GM23338 (cell line): ENCODE measurements at regions not wholly inside any gene's neighbourhood (a gene's known extent, or its start where the extent isn't known, plus 50 kb on each side); places are given as distances from the start of the nearest gene placed in this dataset.

Source experiments
- ATAC-seq: fragments of 200-7000 bp; cut with Tn5 transposase; 3 replicates; pipeline ENCODE4 v1.9.1; 2020
- DNase-seq: peaks from one replicate; pipeline ENCODE4 v3.0.0-alpha.2; 2015; ENCODE audit warnings: low spot score
- H2AFZ ChIP-seq: fragments of 200-600 bp; sonication (generic); 2 replicates; pipeline ENCODE4 v1.8.0; 2016; ENCODE audit warnings: antibody characterized with exemption, mild to moderate bottlenecking, moderate library complexity
- H3F3A ChIP-seq: fragments of 200-600 bp; sonication (generic); replicated peaks from 2 replicates; pipeline ENCODE4 v1.8.0; 2017; ENCODE audit warnings: antibody characterized with exemption, mixed run types, low read depth
- H3K27ac ChIP-seq: fragments of 200-600 bp; sonication (generic); 2 replicates; pipeline ENCODE4 v1.6.1; 2016; ENCODE audit warnings: low read depth
- H3K27me3 ChIP-seq: fragments of 200-600 bp; sonication (generic); 2 replicates; pipeline ENCODE4 v1.8.0; 2016; ENCODE audit warnings: mild to moderate bottlenecking, mixed run types, moderate library complexity; ENCODE audit not compliant: insufficient read depth
- H3K36me3 ChIP-seq: fragments of 200-600 bp; sonication (generic); 2 replicates; pipeline ENCODE4 v1.8.0; 2016; ENCODE audit warnings: mild to moderate bottlenecking; ENCODE audit not compliant: insufficient read depth
- H3K4me1 ChIP-seq: fragments of 200-600 bp; sonication (generic); 2 replicates; pipeline ENCODE4 v1.8.0; 2016; ENCODE audit warnings: mild to moderate bottlenecking, moderate library complexity; ENCODE audit not compliant: insufficient read depth
- H3K4me2 ChIP-seq: fragments of 200-600 bp; sonication (generic); 2 replicates; pipeline ENCODE4 v1.7.1; 2017; ENCODE audit warnings: mixed run types
- H3K4me3 ChIP-seq: fragments of 200-600 bp; sonication (generic); 2 replicates; pipeline ENCODE4 v1.6.1; 2016; ENCODE audit warnings: mixed run types
- H3K79me2 ChIP-seq: fragments of 200-600 bp; sonication (generic); replicated peaks from 2 replicates; pipeline ENCODE4 v1.8.0; 2017; ENCODE audit warnings: mild to moderate bottlenecking; ENCODE audit not compliant: insufficient read depth
- H3K9me2 ChIP-seq: fragments of 200-600 bp; sonication (generic); 2 replicates; pipeline ENCODE4 v1.8.0; 2017; ENCODE audit not compliant: insufficient read depth
- H4K20me1 ChIP-seq: fragments of 200-600 bp; sonication (generic); replicated peaks from 2 replicates; pipeline ENCODE4 v1.8.0; 2017; ENCODE audit warnings: mild to moderate bottlenecking; ENCODE audit not compliant: insufficient read depth
- H3K27ac Mint-ChIP-seq: 2 replicates; pipeline ENCODE4 v1.8.0; 2020; ENCODE audit warnings: inconsistent platforms, mild to moderate bottlenecking, moderate library complexity, mixed read lengths
- H3K27me3 Mint-ChIP-seq: 3 replicates; pipeline ENCODE4 v1.8.0; 2022; ENCODE audit warnings: low read depth, mild to moderate bottlenecking, moderate library complexity, mixed read lengths, inconsistent platforms; ENCODE audit not compliant: insufficient read depth, poor library complexity
- H3K36me3 Mint-ChIP-seq: 3 replicates; pipeline ENCODE4 v1.8.0; 2021; ENCODE audit warnings: low read depth, mild to moderate bottlenecking, inconsistent platforms, moderate library complexity, mixed read lengths
- H3K4me1 Mint-ChIP-seq: 3 replicates; pipeline ENCODE4 v1.8.0; 2020; ENCODE audit warnings: mild to moderate bottlenecking, inconsistent platforms, mixed read lengths
- H3K4me3 Mint-ChIP-seq: 3 replicates; pipeline ENCODE4 v1.8.0; 2021; ENCODE audit warnings: moderate library complexity, mild to moderate bottlenecking, inconsistent platforms, mixed read lengths
- H3K9me3 Mint-ChIP-seq: 3 replicates; pipeline ENCODE4 v1.8.0; 2020; ENCODE audit warnings: moderate library complexity, mild to moderate bottlenecking, inconsistent platforms, mixed read lengths
- CREB1 ChIP-seq: fragments of 250-450 bp; sonication (Bioruptor Pico); IDR thresholded peaks from 2 replicates; pipeline ENCODE4 v1.5.0; 2020; ENCODE audit warnings: low read depth, mild to moderate bottlenecking, moderate library complexity
- CTCF ChIP-seq, 2 experiments: fragments of 200-600 bp in 1 of 2; sonication (generic) in 1 of 2; conservative IDR thresholded peaks; 2 replicates each; pipeline versions ENCODE4 v1.5.1 to v1.6.1; 2016 to 2017; ENCODE audit warnings: antibody characterized with exemption in 2 of 2, low read depth in 2 of 2, mild to moderate bottlenecking in 2 of 2, moderate library complexity in 1 of 2
- ETS1 ChIP-seq: IDR thresholded peaks from 2 replicates; pipeline ENCODE4 v1.6.1; 2016; ENCODE audit warnings: antibody characterized with exemption
- EZH2 ChIP-seq: fragments of 200-600 bp; sonication (generic); IDR thresholded peaks from one replicate; pipeline ENCODE4 v1.8.0; 2017; ENCODE audit warnings: antibody characterized with exemption, mild to moderate bottlenecking, low read depth; ENCODE audit not compliant: unreplicated experiment
- EZH2phosphoT487 ChIP-seq: fragments of 200-600 bp; sonication (generic); IDR thresholded peaks from one replicate; pipeline ENCODE4 v1.8.1; 2018; ENCODE audit warnings: antibody characterized with exemption; ENCODE audit not compliant: unreplicated experiment
- JUNB ChIP-seq: IDR thresholded peaks from one replicate; pipeline ENCODE4 v1.6.1; 2016; ENCODE audit warnings: antibody characterized with exemption; ENCODE audit not compliant: unreplicated experiment
- NANOG ChIP-seq: IDR thresholded peaks from 2 replicates; pipeline ENCODE4 v1.6.1; 2016; ENCODE audit warnings: antibody characterized with exemption, borderline replicate concordance
- POLR2AphosphoS5 ChIP-seq: IDR thresholded peaks from 2 replicates; pipeline ENCODE4 v1.6.1; 2016; ENCODE audit warnings: antibody characterized with exemption, low read depth
- REST ChIP-seq: IDR thresholded peaks from one replicate; pipeline ENCODE4 v1.6.1; 2018; ENCODE audit warnings: antibody characterized with exemption; ENCODE audit not compliant: unreplicated experiment
- STAT1 ChIP-seq: IDR thresholded peaks from one replicate; pipeline ENCODE4 v1.6.1; 2016; ENCODE audit warnings: antibody characterized with exemption; ENCODE audit not compliant: unreplicated experiment
- ZNF114 ChIP-seq: fragments of 250-450 bp; sonication (Bioruptor Pico); IDR thresholded peaks from 2 replicates; pipeline ENCODE4 v1.5.0; 2020; ENCODE audit warnings: mild to moderate bottlenecking, moderate library complexity
- ZNF331 ChIP-seq: fragments of 250-450 bp; sonication (Bioruptor Pico); IDR thresholded peaks from 2 replicates; pipeline ENCODE4 v1.5.0; 2020; ENCODE audit warnings: low read depth, mild to moderate bottlenecking, moderate library complexity

- no peaks in the 10 kb centered on the region for H3K27me3 ChIP-seq
Measured at GRCh38 chr3:124354150-124354549, 362.2 kb upstream of the ROPN1 start.

GRCh38 chr3:124358156-124358555 lies 366.2 kb upstream of the ROPN1 start:
- Histone ChIP-seq H3F3A (no peaks in the 10 kb centered on the region), H4K20me1 (no peaks in the 10 kb centered on the region), H3K4me1 (peaks cover 9% of the 10 kb centered on the region), H3K27me3 (no peaks in the 10 kb centered on the region), H3K9me2 (peaks cover 10% of the 10 kb centered on the region; the same call in 1 of the 2 replicates), H3K36me3 (no peaks in the 10 kb centered on the region), H3K4me2 (no peak overlapping the region), H3K4me3 (no peak overlapping the region), H3K27ac (no peak overlapping the region), H3K79me2 (no peaks in the 10 kb centered on the region), H2AFZ (no peak overlapping the region)
- ATAC-seq (no peak), DNase-seq (no peak)
- Mint-ChIP-seq H3K9me3 (no peaks in the 10 kb centered on the region; the same call in 2 of the 3 replicates), H3K27me3 (peaks cover 2% of the 10 kb centered on the region), H3K4me3 (no peak overlapping the region), H3K4me1 (peaks cover 20% of the 10 kb centered on the region), H3K27ac (no peak overlapping the region), H3K36me3 (no peaks in the 10 kb centered on the region)
- no peak for TF ChIP-seq JUNB
- TF ChIP-seq POLR2AphosphoS5, result no peak
- no peak for TF ChIP-seq CTCF (conservative IDR thresholded peaks at IDR 0.05; ENCODE audit: low read depth in 2 of 2)
- TF ChIP-seq ZNF331, result no peak
- no peak for TF ChIP-seq EZH2phosphoT487
- no peak for TF ChIP-seq NANOG
- TF ChIP-seq EZH2, result no peak
- no peak for TF ChIP-seq STAT1
- no peak for TF ChIP-seq ZNF114 (CRISPR knock-in tag)
- TF ChIP-seq REST, result no peak

More at GRCh38 chr3:124354150-124354549, 362.2 kb upstream of the ROPN1 start:
- no peaks in the 10 kb centered on the region for H4K20me1 ChIP-seq
- H3K27me3 Mint-ChIP-seq, result peaks cover 2% of the 10 kb centered on the region
- no peak overlapping the region for H2AFZ ChIP-seq
- ATAC-seq, result no peak
- H3K79me2 ChIP-seq, result no peaks in the 10 kb centered on the region
- no peak overlapping the region for H3K27ac Mint-ChIP-seq
- no peak overlapping the region for H3K27ac ChIP-seq
- no peaks in the 10 kb centered on the region for H3K36me3 Mint-ChIP-seq
- H3K4me1 ChIP-seq, result no peaks in the 10 kb centered on the region
- no peak overlapping the region for H3K4me3 Mint-ChIP-seq
- no peak overlapping the region for H3K4me2 ChIP-seq
- no peak overlapping the region for H3K4me3 ChIP-seq
- TF ChIP-seq NANOG, result no peak
- no peak for TF ChIP-seq POLR2AphosphoS5
- no peak for TF ChIP-seq JUNB
- TF ChIP-seq ETS1, result no peak
- no peak for TF ChIP-seq EZH2phosphoT487
- no peak for TF ChIP-seq CREB1 (CRISPR knock-in tag)
- peak in 1 of 2 experiments; percentile 16; a peak in 1 of 4 replicates for TF ChIP-seq CTCF (conservative IDR thresholded peaks at IDR 0.05; ENCODE audit: low read depth in 2 of 2)
- DNase-seq, result no peak
- no peaks in the 10 kb centered on the region for H3F3A ChIP-seq
- H3K9me2 ChIP-seq, result 0 out of 2 replicates have a peak, but pooled peaks cover 1% of the 10 kb centered on the region
- peaks cover 5% of the 10 kb centered on the region; the same call in 2 of the 3 replicates for H3K4me1 Mint-ChIP-seq
- H3K36me3 ChIP-seq, result no peaks in the 10 kb centered on the region
- H3K9me3 Mint-ChIP-seq, result no peaks in the 10 kb centered on the region; the same call in 2 of the 3 replicates
